ENCODE measurements at regions not wholly inside any gene's neighbourhood (a gene's known extent, or its start where the extent isn't known, plus 50 kb on each side); places are given as distances from the start of the nearest gene placed in this dataset.
A peak's percentile ranks its signal among the peaks of the same experiment; 100 is the strongest.
"Not testable (repeated sequence)": the region's sequence is repeated elsewhere in the genome, so short reads cannot be mapped to it uniquely, and the experiment has no call there.

DNA sequence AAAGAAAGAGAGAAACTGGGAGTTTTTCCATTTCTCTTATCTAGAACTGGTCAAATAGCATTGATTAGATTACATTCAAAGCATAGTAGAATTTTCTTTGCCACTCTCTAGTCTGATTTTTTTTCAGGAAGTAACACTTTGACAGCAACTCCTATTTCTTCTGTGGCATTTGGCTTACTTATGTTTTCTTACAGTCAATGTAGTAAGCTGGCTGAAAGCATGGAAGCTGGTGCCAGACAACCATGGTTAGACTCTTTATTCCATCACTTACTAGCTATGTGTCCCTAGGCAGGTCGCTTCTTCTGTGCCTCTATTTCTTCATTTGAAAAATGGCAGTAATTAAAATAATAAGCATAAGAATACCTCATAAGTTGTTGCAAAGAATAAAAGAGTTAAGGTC, 54.2 kb upstream of the OPRM1 start:
- no peak for DNase-seq (ENCODE audit: low spot score)

DNA sequence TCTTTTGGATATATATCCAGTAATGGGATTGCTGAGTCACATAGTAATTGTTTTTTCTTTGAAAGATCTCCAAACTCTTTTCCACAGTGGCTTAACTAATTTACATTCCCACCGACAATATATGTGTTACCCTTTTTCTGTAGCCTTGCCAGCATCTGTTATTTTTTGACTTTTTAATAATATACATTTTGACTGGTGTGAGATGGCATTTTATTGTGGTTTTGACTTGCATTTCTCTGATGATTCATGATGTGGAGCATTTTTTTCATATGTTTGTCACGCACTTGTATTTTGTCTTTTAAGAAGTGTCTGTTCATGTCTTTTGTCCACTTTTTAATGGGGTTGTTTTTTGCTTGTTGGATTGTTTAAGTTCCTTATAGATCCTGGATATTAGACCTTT, 58.9 kb upstream of the OPRM1 start:
- DNase-seq (ENCODE audit: low spot score) = no peak

DNA sequence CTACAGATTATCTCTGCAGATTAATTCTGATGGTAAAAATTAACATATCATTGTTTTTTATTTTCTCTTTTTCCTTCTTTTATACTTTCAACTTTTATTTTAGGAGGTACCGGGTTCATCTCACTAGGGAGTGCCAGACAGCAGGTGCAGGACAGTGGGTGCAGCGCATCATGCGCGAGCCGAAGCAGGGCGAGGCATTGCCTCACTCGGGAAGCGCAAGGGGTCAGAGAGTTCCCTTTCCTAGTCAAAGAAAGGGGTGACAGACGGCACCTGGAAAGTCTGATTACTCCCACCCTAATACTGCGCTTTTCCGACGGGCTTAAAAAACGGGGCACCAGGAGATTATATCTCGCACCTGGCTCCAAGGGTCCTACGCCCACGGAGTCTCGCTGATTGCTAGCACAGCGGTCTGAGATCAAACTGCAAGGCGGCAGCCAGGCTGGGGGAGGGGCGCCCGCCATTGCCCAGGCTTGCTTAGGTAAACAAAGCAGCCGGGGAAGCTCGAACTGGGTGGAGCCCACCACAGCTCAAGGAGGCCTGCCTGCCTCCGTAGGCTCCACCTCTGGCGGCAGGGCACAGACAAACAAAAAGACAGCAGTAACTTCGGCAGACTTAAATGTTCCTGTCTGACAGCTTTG, 60.0 kb upstream of the OPRM1 start:
- DNase-seq (ENCODE audit: low spot score) = not testable (repeated sequence)

DNA sequence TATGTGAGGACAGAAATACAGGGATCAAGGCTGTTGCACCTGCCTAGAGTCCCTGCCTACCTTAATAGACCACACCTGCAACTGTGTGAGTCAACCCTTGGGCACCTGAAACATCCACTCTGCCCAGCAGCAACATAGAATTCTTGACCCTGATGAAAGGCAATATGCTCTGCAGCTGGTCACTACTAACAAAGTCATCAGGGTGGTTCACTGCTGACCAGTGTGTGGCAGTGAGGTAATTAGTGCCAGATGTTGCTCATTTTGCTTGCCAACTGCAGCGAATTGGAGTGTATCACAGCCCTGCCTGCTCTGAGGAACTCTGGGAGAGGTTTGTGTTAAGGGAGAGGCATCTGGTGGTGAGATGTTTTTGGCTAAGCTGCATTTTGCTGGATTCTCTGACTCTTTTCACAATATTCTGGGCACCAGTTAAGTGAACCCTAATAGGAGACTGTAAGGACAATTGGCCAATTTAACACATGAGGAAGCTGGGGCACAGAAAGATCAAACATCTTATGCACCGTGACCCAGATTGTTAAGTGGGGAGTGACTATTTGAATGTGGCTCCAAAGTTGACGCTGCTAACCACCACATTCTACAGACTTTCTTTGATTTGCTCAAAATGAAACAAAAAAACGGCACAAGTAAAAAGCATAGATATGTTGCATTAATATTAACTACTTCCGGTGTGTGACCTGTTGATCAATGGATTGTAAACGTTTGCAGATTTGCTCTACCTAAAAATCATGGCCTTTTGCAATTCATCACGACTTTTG, 61.9 kb upstream of the OPRM1 start:
- no peak for DNase-seq (ENCODE audit: low spot score)

DNA sequence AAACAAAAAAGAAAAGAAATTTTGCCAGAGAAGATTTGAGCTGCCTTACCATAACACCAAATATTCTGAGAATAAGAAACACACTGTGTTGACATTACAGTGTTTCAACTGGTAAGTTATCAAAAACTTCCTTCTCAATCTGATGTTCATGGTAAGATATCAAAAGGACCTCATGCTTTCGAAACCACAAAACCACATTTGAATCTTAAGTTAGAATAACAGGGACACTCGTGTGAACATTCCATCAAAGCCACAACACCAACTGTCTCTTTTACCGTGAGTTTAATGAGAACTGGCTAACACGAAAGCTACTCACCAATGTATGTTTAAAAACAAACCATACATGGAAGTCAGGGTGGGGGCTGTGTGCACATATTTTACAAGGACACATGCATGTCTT, 73.0 kb upstream of the OPRM1 start:
- no peak for DNase-seq (ENCODE audit: low spot score)

DNA sequence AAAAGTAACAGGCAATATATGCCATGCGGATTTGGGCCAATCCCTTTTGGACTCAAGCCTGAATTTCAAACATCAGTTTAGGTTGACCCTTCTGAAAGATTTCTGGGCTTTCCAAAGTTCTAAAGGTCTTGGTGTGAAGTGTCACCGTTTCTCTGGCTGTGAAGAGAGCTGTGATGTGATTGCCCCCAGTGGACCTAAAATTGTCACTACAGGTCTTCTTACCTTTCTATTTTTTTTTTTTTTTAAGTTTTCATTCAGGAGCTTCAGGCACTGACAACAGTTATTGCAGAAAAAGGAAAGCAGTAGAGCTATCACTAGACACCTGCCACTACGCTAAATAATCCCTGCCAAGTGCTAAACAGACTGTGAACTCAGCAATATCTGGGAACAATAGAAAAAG, 75.7 kb upstream of the OPRM1 start:
- no peak for DNase-seq (ENCODE audit: low spot score)

DNA sequence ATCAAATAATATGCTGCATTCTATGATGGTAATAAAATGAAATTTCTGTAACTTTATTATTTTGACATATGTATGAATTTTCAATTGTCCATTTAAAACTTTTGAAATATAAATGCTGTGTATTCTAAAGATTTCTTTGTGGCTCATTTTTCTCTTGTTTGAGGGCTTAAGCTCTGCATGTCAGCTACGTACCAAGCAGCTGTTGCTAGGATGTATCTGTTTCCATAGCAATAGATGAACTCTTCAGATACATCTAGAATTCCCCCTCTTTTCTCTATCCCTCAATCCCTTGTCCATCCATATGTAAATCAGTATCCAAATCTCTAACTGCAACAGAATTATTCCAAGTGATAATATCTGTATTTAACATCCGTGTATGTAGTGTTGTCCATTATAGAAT, 76.5 kb upstream of the OPRM1 start:
- DNase-seq (ENCODE audit: low spot score) = no peak

DNA sequence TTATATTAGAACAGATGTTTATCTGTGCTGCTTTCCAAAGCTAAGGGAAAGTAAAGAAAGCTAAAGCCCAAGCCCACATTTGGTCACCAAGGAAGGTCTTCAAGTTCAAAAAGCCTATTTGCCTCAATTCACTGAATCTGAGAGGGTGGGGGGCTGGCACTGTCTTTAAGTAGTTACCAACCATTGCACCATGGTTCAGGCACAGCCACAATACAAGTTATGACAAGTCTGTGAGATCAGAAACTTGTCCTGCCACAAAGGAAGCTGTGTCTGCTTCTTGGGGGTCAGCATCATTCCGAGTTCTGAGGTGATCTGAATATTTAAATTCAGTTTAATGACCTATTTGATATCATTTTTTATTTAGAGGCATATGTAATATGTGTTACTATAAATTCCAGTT, 78.3 kb upstream of the OPRM1 start:
- DNase-seq (ENCODE audit: low spot score) = no peak

DNA sequence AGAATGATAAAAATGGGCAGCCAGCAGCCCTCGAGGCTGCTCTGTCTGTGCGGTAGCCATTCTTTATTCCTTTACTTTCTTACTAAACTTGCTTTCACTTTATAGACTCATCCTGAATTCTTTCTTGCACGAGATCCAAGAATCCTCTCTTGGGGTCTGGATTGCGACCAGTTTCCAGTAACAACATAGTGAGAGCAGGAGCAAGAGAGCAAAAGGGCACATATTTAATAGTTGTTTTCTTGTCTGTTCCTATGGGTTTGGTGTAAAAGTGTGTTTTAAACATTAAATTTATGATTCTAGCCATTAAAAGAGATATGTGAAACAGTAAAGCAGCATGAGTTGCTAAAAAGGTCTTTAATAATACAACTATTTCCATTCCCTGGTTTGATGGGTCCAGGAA, 78.8 kb upstream of the OPRM1 start:
- no peak for DNase-seq (ENCODE audit: low spot score)

DNA sequence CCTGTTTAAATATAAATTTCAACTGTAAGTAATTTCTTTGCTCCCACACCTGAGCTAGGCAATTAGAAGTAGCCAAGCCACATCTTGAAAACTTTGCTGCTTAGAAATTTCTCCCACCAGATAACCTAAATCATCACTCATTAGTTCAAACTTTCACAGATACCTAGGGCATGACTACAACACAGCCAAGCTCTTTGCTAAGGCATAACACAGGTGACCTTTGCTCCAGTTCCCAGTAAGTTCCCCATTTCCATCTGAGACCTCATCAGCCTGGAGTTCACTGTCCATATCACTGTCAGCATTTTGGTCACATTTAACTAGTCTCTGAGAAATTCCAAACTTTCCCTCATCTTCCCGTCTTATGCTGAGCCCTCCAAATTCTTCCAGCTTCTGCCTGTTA, 79.8 kb upstream of the OPRM1 start:
- DNase-seq (ENCODE audit: low spot score) = no peak

DNA sequence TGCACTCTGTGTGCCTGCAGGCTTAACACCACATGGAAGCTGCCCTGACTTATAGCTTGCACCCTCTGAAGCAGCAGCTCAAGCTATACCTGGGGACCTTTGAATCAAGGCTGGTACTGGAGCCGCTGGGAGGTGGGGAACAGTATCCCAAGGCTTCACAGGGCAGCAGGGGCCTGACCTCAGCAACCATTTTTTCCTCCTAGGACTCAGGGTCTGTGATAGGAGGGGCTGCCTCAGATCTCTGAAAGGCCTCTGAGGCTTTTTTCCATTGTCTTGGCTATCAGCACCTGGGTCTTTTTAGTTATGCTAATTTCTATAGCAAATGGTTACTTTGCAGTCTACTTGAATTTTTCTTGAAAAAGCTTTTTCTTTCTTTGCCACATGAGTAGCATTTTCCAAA, 80.2 kb upstream of the OPRM1 start:
- no peak for DNase-seq (ENCODE audit: low spot score)

DNA sequence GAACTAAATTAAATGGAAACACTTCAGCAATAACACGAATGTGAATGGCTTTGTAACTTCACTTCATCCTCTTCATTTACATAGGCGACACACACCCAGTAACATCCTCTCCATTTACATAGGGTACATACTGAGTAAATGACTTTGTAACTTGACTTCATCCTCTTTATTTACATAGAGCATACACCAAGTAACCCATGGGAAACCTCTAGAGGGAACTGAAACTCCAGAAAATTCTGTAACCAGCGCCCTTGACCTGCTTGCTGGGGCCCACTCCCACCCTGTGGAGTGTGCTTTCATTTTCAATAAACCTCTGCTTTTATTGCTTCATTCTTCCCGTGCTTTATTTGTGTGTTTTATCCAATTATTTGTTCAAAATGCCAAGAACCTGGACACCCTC, 81.6 kb upstream of the OPRM1 start:
- DNase-seq (ENCODE audit: low spot score) = no peak

DNA sequence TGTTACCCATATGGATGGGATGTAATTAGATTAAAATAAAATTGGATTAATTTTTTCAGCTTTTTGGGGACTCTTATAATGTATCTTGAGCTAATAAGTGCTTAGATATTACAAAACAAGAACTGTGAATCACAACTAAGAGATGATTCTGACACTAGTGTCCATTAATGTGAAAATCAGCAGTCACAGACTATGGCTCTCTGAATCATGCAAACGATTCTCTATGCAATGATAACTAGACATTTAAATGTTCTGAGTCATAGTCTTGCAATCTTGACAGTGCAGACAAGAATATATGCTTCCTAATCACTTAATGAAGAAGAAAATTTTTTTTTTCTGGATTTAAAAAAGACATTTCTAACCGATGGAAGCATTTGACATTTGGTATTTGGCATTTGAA, 82.2 kb upstream of the OPRM1 start:
- DNase-seq (ENCODE audit: low spot score) = no peak

DNA sequence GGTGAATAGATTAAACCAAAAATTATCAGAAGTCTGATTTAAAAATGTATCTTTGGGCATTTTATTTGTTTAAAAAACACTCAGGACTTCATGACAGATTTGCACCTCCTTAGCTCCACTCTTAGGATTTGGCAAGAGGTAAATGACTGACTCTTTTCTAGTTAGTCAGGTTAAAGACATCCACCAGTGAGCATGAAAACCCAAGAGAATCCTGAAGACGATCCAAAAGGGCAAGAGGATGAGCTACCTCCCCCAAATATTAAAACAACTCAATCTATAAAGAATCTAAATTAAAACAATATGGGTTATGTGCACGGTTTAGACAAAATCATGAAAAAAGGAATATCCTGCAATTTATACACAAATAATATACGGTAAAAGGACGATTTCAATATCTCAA, 89.4 kb upstream of the OPRM1 start:
- DNase-seq (ENCODE audit: low spot score) = no peak

DNA sequence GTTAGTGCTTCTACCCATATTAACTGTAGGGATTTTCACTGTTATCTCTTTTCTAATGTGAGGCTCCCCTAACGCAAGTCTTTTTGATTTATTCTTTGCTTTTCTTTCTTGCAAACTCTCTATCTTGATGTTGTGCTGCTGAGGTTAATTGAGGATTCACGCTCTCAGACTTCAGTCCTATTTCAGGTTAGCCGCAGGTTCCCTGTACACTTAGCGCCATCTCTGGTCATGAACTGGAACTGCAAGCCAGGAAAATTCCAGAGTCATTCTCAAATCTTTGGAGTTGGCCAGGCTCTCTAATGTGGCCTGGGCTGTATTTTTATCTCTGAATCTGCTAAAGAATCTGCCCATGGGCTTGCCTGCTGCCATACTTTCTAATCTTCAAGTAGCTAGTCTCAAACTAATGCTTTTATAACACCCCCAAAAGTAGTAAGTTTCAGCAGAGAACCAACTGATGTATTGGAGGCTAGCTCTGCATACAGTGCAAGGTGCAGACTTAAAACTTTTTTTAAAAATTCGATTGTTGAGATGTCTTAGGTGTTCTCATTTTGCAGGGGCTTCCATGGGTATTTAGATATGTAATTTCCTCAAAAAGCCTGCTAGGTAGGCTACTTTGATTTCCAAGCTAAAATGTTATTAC, 91.1 kb upstream of the OPRM1 start:
- peak; percentile 13 for DNase-seq (ENCODE audit: low spot score)

DNA sequence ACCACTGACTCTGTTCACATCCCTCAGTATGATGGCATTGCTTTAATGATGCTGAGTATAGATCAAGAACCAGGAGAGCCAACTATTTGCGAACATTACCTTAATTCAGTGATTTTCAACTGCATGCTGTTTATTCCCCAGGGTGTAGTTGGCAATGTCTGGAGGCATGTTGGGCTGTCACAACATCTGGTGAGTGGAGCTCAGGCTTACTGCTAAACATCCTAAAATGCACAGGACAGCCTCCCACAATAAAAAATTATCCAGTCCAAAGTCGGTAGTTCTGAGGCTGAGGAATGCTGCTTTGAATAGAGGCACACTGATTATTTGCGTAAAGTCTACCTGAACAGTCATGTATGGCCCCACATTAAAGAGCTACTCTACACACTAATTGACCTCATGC, 94.8 kb upstream of the OPRM1 start:
- no peak for DNase-seq (ENCODE audit: low spot score)

DNA sequence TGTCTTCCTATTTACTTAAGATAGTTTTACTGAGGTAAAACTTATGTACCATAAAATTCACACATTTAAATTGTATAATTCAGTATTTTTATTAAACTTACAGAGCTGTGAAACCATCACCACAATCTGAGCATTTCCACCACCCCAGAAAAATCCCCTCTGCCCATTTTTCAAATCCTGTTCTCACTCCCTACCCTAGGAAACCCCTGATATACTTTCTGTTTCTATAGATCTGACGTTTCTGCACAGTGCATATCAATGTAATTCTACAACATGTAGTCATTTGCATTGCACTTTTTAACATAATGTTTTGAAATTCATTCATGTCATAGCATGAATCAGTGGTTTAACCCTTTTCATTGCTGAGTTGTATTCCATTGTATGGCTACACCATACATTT, 96.7 kb upstream of the OPRM1 start:
- DNase-seq (ENCODE audit: low spot score) = no peak

DNA sequence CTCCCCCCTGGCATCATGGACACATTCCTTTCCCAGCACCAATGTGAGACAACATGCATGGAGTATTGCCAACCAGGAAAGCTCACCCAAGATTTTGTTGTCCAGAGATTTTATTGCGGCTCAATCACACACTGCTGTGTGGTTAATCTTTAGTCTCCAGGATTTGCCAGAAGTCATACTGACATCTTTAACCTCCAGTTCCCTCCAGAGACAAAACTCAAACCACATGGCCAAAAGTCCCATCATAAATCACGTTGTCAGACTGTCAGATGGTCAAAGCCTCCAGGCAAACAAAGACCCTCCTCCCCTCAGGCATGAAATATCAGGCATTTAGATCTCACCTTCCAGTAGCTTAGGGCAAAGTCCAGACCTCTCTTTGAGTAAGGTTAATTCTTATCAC, 97.3 kb upstream of the OPRM1 start:
- peak; percentile 59 for DNase-seq (ENCODE audit: low spot score)

DNA sequence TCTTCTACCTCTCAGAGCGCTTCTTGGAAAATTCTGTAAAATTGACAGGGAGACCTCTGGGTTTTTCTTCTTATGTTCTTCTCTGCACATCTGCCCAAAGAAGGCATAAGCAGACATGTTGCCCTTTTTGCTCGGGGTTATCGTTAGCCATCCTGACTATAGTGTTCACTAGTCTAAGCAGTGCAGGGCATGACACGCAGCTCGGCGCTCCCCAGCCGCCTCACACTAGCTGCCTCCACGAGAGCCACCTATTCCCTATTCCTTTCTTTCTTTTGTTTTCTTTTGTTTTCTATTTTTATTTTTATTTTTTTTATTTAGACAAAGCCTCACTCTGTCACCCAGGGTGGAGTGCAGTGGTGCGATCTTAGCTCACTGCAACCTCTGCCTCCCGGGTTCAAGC, 100.2 kb upstream of the OPRM1 start:
- DNase-seq (ENCODE audit: low spot score) = no peak

DNA sequence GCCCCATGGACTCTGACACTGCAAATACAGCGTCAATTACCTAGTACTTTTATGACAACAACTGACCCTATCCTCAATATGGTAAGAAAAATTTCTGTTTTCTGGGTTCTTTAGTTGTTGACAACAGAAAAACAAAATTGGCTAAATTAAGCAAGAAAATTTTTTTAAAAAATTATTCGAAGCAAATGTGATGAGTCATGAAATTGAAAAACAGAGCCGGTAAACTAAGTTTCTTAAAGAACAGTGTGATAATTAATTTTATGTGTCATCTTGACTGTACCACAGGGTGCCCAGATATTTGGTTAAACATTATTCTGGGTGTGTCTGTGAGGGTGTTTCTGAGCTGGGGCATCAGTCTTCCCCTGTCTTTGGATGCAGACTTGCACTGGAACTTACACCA, 107.6 kb upstream of the OPRM1 start:
- DNase-seq (ENCODE audit: low spot score) = no peak

DNA sequence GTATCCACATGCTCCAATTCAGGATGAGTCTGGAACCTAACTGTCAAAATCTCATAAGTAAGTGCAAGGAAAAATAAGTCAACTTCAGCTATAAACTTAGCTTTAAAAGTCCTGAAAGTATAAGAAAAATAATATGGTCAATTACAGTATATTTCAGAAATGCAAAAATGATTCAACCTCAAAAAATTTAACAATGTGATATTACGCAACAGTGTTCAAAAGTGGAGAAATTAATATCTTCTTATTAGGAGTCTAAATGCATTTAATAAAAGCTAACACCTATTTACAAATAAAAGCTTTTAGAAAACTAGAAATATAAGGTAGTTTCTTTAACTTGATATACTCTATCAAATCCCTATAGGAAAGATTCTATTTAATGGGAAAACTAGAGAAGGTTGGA, 111.2 kb upstream of the OPRM1 start:
- DNase-seq (ENCODE audit: low spot score) = no peak

DNA sequence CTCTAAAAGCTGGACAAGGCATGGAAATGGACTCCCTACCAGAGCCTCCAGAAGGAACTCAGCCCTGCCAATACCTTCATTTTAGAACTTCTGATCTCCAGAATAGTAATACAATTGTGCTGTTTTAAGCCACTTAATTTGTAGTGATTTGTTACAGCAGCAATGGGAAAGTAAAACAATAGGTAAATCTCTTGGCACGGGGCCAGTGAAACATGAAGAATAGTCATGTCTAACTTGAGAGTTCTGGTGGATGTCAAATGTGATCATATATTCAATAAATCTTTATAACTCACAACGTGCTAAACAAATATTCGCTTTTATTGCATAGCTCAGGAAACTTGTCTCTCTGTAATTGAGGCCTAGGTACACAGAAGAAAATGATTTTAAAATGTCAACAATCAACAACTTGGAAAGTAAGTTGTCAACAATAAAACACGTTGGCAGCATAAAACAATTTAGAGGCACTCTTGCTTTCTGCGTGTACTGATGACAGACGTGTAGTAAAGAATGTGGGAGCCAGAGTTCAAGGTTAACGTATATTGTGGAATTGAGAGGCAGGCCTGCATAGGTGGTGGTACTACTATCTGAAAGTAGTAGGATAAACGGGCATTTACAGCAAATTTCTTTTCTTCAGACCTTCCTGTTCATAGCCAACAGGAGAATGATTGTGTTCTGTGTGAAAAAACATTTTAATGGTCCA, 140.5 kb upstream of the OPRM1 start:
- DNase-seq (ENCODE audit: low spot score) = no peak

DNA sequence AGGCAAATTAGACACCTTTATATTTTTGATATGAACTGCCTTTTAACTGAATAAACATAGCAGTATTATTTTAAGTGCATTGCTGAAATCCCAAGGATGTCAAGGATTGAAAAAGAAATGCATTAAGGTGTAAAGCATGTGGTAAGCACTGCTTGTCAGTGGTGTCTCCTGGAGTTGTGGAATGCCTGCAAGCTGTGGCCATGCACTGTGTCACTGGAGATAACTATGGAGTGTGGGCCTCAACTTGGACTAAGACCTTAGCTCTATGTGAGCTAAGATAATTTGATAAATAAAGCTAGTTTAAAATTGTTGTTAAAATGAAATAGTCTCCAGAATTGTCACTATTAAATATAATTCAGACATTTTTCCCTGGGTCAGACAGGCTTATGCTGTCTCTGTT, 156.6 kb upstream of the OPRM1 start:
- no peak for DNase-seq (ENCODE audit: low spot score)
